GM12878 (cell line): ENCODE measurements at regions not wholly inside any gene's neighbourhood (a gene's known extent, or its start where the extent isn't known, plus 50 kb on each side); places are given as distances from the start of the nearest gene placed in this dataset.

Experiments used
- ATAC-seq: fragments of 200-7000 bp; cut with Tn5 transposase; 3 replicates; pipeline ENCODE4 v1.9.1; 2020; ENCODE audit warnings: mild to moderate bottlenecking, moderate library complexity
- BruUV-seq: library from RNA; stranded (reverse); fragments of 400-500 nt; replicated peaks from 2 replicates; lab custom pipeline; 2021; lab: Mats Ljungman, UMichigan
- CTCF ChIA-PET: fragments of 300-600 bp; sonication (Branson Sonifier 250); formaldehyde crosslinking; extraction: SDS; loops from one replicate; lab custom pipeline; 2021; ENCODE audit warnings: inconsistent platforms; lab: Yijun Ruan, JAX
- POLR2A ChIA-PET: fragments of 350-600 bp; formaldehyde crosslinking; extraction: SDS; loops from one replicate; lab custom pipeline; 2021; ENCODE audit warnings: inconsistent platforms; lab: Charles Lee
- RAD21 ChIA-PET: fragments of 300-600 bp; sonication (Branson Sonifier 250); formaldehyde crosslinking; loops from one replicate; lab custom pipeline; 2023; ENCODE audit warnings: antibody characterized with exemption; ENCODE audit not compliant: unreplicated experiment; lab: Charles Lee
- SMC1A ChIA-PET: fragments of 300-600 bp; sonication (Branson Sonifier 250); formaldehyde crosslinking; loops from one replicate; lab custom pipeline; 2023; ENCODE audit not compliant: unreplicated experiment, uncharacterized antibody; lab: Charles Lee
- DNase-seq: peaks from one replicate; pipeline ENCODE4 v3.0.0-alpha.2; 2011; ENCODE audit warnings: low read depth, low spot score
- FAIRE-seq: peaks from 3 replicates; lab custom pipeline; 2011; peaks lifted over from hg19 to GRCh38; lab: Jason Lieb, UNC
- H2AFZ ChIP-seq: 2 replicates; pipeline ENCODE4 v1.6.0; 2011; ENCODE audit warnings: low read depth, low read length, control low read depth; ENCODE audit not compliant: control insufficient read depth
- H3K27ac ChIP-seq: 2 replicates; pipeline ENCODE4 v1.5.1; 2011; ENCODE audit warnings: control low read depth; ENCODE audit not compliant: control insufficient read depth, insufficient read depth
- H3K27me3 ChIP-seq, 2 experiments: replicated peaks in 1 of 2; 2 replicates each; pipeline versions ENCODE4 v1.6.0 to v1.6.1; 2011; ENCODE audit warnings: low read length in 1 of 2; ENCODE audit not compliant: control insufficient read depth in 2 of 2, insufficient read depth in 2 of 2
- H3K36me3 ChIP-seq, 2 experiments: 2 replicates each; pipeline ENCODE4 v1.5.1; 2011; ENCODE audit warnings: low read length in 1 of 2; ENCODE audit not compliant: control insufficient read depth in 2 of 2, insufficient read depth in 2 of 2
- H3K4me1 ChIP-seq: 2 replicates; pipeline ENCODE4 v1.6.1; 2011; ENCODE audit warnings: mild to moderate bottlenecking, low read length, moderate library complexity, mixed read lengths; ENCODE audit not compliant: control insufficient read depth, insufficient read depth
- H3K4me2 ChIP-seq: 2 replicates; pipeline ENCODE4 v1.6.0; 2011; ENCODE audit warnings: control low read depth; ENCODE audit not compliant: control insufficient read depth, insufficient read depth
- H3K4me3 ChIP-seq: fragments of 200-600 bp; sonication (generic); 2 replicates; pipeline ENCODE4 v1.5.1; 2016
- H3K79me2 ChIP-seq: 2 replicates; pipeline ENCODE4 v1.6.0; 2011; ENCODE audit warnings: low read length; ENCODE audit not compliant: control insufficient read depth, insufficient read depth
- H3K9ac ChIP-seq: 2 replicates; pipeline ENCODE4 v1.8.0; 2011; ENCODE audit warnings: low read length, control low read depth, mixed read lengths; ENCODE audit not compliant: control insufficient read depth, insufficient read depth
- H3K9me3 ChIP-seq: replicated peaks from 3 replicates; pipeline ENCODE4 v1.5.1; 2011; ENCODE audit warnings: mild to moderate bottlenecking, low read length; ENCODE audit not compliant: control insufficient read depth, insufficient read depth
- H4K20me1 ChIP-seq: 2 replicates; pipeline ENCODE4 v1.6.0; 2011; ENCODE audit not compliant: control insufficient read depth, insufficient read depth
- BHLHE40 ChIP-seq, 2 experiments: fragments of 450-650 bp in 1 of 2; IDR thresholded peaks; 2 replicates each; pipeline ENCODE4 v1.6.1; 2011 to 2017; ENCODE audit warnings: low read depth in 2 of 2, borderline replicate concordance in 1 of 2, improper control_type of control experiment in 1 of 2, low read length in 1 of 2, mild to moderate bottlenecking in 1 of 2
- CHD1 ChIP-seq: IDR thresholded peaks from 2 replicates; pipeline ENCODE4 v1.6.1; 2012; ENCODE audit warnings: low read depth, low read length, improper control_type of control experiment
- CHD2 ChIP-seq: IDR thresholded peaks from 2 replicates; pipeline ENCODE4 v1.6.1; 2011; ENCODE audit warnings: low read depth, low read length, improper control_type of control experiment, borderline replicate concordance
- CREB1 ChIP-seq: IDR thresholded peaks from 2 replicates; pipeline ENCODE4 v1.6.1; 2012; ENCODE audit warnings: low read depth, mild to moderate bottlenecking, inconsistent platforms
- EZH2 ChIP-seq: IDR thresholded peaks from 2 replicates; pipeline ENCODE4 v1.6.1; 2012; ENCODE audit warnings: low read depth, mild to moderate bottlenecking, control low read depth, inconsistent platforms, low read length, borderline replicate concordance; ENCODE audit not compliant: control insufficient read depth
- HDGF ChIP-seq: fragments of 450-650 bp; IDR thresholded peaks from 2 replicates; pipeline ENCODE4 v1.6.1; 2016; ENCODE audit warnings: antibody characterized with exemption
- IKZF1 ChIP-seq: fragments of 450-650 bp; conservative IDR thresholded peaks from 2 replicates; pipeline ENCODE4 v1.6.1; 2017; ENCODE audit warnings: antibody characterized with exemption, mild to moderate bottlenecking
- KDM1A ChIP-seq: fragments of 200-600 bp; sonication (generic); IDR thresholded peaks from 2 replicates; pipeline ENCODE4 v1.6.1; 2016; ENCODE audit warnings: borderline replicate concordance
- NFYA ChIP-seq: IDR thresholded peaks from 2 replicates; pipeline ENCODE4 v1.6.1; 2011; ENCODE audit warnings: low read depth, mild to moderate bottlenecking, low read length, improper control_type of control experiment, borderline replicate concordance
- NR2C1 ChIP-seq: fragments of 450-650 bp; IDR thresholded peaks from 2 replicates; pipeline ENCODE4 v1.6.1; 2017; ENCODE audit warnings: antibody characterized with exemption, mild to moderate bottlenecking, moderate library complexity
- NRF1 ChIP-seq: conservative IDR thresholded peaks from 2 replicates; pipeline ENCODE4 v1.6.1; 2011; ENCODE audit warnings: mild to moderate bottlenecking, low read depth, low read length, improper control_type of control experiment
- TAF1 ChIP-seq: IDR thresholded peaks from 2 replicates; pipeline ENCODE4 v1.6.1; 2011; ENCODE audit warnings: mild to moderate bottlenecking, low read depth, low read length, borderline replicate concordance
- TBL1XR1 ChIP-seq: IDR thresholded peaks from 2 replicates; pipeline ENCODE4 v1.6.1; 2012; ENCODE audit warnings: low read depth, low read length, improper control_type of control experiment
- WRNIP1 ChIP-seq: IDR thresholded peaks from 2 replicates; pipeline ENCODE4 v1.6.1; 2011; ENCODE audit warnings: low read depth, low read length, improper control_type of control experiment, borderline replicate concordance
- YBX1 ChIP-seq: fragments of 450-650 bp; IDR thresholded peaks from 2 replicates; pipeline ENCODE4 v1.6.1; 2016; ENCODE audit warnings: antibody characterized with exemption
- WGBS: methylation state at CpG from one replicate; pipeline ENCODE4 v1.1.6; 2016; ENCODE audit warnings: low lambda C conversion rate; ENCODE audit not compliant: insufficient replicate concordance, insufficient coverage; ENCODE audit errors: missing lambda C conversion rate; 5-methylcytosine and 5-hydroxymethylcytosine counted together
- in situ Hi-C: fragments of 300-500 bp; cut with MboI; formaldehyde crosslinking; loops from 9 replicates; pipeline ENCODE4 v1.14.3; 2018; ENCODE audit warnings: mixed read lengths
- intact Hi-C: fragments of 100-400 bp; cut with micrococcal nuclease; formaldehyde crosslinking; loops from one replicate; pipeline ENCODE4 v1.14.2; 2022; ENCODE audit not compliant: unreplicated experiment
- TF ChIP-seq, protein P1 (sequence below): IDR thresholded peaks from 2 replicates; pipeline ENCODE4 v1.6.1; 2012; ENCODE audit warnings: low read depth, low read length, improper control_type of control experiment
- TF ChIP-seq, protein P2 (sequence below): IDR thresholded peaks from 2 replicates; pipeline ENCODE4 v1.6.1; 2011; ENCODE audit warnings: borderline replicate concordance, low read depth, mild to moderate bottlenecking, moderate library complexity, mixed read lengths, low read length; ENCODE audit not compliant: insufficient read depth; ENCODE audit errors: extremely low read length

DNA sequence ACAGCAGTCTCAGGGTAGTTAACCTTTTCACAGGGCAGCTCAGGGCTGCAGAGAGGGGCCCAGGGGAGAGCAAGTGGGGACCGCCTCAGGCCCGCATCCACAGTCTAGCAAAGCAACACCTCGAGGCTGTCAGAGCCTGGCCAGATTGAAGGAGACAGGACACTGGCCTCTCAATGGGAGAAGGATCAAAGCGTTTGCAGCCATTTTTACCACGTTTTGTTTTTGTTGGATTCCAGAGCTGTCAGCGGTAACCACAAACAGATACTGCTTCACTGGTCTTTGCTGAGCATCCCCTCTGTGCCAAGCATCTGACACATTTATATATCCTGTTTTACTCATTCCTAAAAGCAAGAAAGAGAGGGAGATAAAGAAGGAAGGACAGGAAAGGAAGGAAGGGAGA, 153.8 kb downstream of the SHQ1 start:
- no peak for DNase-seq
- H3K27me3 ChIP-seq, result no peaks in the 10 kb centered on the region; a peak in 1 of 4 replicates
- H3K4me2 ChIP-seq, result no peak overlapping the region
- H3K79me2 ChIP-seq, result no peaks in the 10 kb centered on the region
- FAIRE-seq, result no peak
- in situ Hi-C loops (no loop called here), intact Hi-C loops (no loop called here)
- no peaks in the 10 kb centered on the region for H3K9me3 ChIP-seq
- ChIA-PET SMC1A (no interaction called here), CTCF (interaction anchor here (1.0 kb wide), 1 partner anchor 28 kb away, joined by 4 read pairs; no protein-coding TSS in a partner anchor), RAD21 (no interaction called here), POLR2A (no interaction called here)
- BruUV-seq, result no TSS peak
- TF ChIP-seq WRNIP1, result no peak
- TF ChIP-seq BHLHE40 (IDR thresholded peaks at IDR 0.05; ENCODE audit: borderline replicate concordance in 1 of 2, low read depth in 2 of 2, low read length in 1 of 2), result no peak
- TF ChIP-seq YBX1, result no peak
- no peak for TF ChIP-seq TBL1XR1
- no peak for TF ChIP-seq CHD2
- TF ChIP-seq EZH2, result no peak
- TF ChIP-seq, protein P1, sequence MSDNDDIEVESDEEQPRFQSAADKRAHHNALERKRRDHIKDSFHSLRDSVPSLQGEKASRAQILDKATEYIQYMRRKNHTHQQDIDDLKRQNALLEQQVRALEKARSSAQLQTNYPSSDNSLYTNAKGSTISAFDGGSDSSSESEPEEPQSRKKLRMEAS, result no peak
- TF ChIP-seq IKZF1, result no peak
- TF ChIP-seq NR2C1, result no peak
- TF ChIP-seq HDGF, result no peak
- no peak for TF ChIP-seq CREB1
- TF ChIP-seq, protein P2, sequence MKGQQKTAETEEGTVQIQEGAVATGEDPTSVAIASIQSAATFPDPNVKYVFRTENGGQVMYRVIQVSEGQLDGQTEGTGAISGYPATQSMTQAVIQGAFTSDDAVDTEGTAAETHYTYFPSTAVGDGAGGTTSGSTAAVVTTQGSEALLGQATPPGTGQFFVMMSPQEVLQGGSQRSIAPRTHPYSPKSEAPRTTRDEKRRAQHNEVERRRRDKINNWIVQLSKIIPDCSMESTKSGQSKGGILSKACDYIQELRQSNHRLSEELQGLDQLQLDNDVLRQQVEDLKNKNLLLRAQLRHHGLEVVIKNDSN, result no peak
- no peak for TF ChIP-seq NRF1
- TF ChIP-seq KDM1A, result no peak
- no peak for TF ChIP-seq CHD1
- TF ChIP-seq TAF1, result no peak
- TF ChIP-seq NFYA, result no peak
- no peaks in the 10 kb centered on the region for H4K20me1 ChIP-seq
- H2AFZ ChIP-seq, result no peak overlapping the region
- H3K4me3 ChIP-seq, result no peak overlapping the region
- no peaks in the 10 kb centered on the region for H3K4me1 ChIP-seq
- 37% methylated on average over 6 of the region's 6 CpGs for WGBS
- no peak overlapping the region for H3K9ac ChIP-seq
- H3K36me3 ChIP-seq, result no peaks in the 10 kb centered on the region
- no peak overlapping the region for H3K27ac ChIP-seq
- ATAC-seq, result no peak
